ENCODE measurements at regions not wholly inside any gene's neighbourhood (a gene's known extent, or its start where the extent isn't known, plus 50 kb on each side); places are given as distances from the start of the nearest gene placed in this dataset.

DNA sequence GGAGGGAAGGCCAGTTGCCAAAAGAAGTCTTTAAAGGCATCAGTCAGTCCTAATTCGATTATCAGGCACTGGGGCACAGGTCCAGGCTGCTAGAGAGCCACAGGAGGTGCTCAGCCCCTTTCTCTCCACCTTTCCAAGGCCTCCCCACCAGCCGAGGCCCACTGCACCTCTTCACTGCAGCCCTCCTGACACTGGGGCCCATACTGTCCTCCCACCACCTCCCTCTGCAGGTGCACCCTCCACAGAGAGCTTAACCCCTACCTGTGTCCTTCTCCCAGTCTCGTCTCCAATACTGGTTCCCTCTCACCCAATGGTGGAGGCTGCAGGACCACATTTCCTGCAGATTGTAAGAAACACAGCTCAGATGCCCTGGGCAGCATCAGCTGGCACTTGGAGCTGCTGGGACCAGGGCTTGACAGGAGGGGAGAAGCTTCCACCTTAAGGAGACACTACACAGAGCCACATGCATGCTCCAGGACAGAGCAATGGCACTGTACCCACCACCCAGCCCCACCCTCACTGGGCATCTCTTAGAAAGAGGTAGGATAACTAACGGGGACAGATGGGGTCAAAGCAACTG, 81.6 kb upstream of the PRR20G start:
- Histone ChIP-seq H2AFZ (ENCODE audit: low read depth, low read length) (no peak overlapping the region), H3K36me3 (ENCODE audit: insufficient read depth, low read length) (no peaks in the 10 kb centered on the region), H3K79me2 (ENCODE audit: insufficient read depth, low read length) (no peaks in the 10 kb centered on the region), H4K20me1 (ENCODE audit: insufficient read depth, low read length) (no peaks in the 10 kb centered on the region), H3K4me1 (ENCODE audit: insufficient read depth, low read length) (no peaks in the 10 kb centered on the region), H3K27ac (ENCODE audit: low read depth, low read length) (no peak overlapping the region), H3K9ac (ENCODE audit: low read length) (no peak overlapping the region), H3K4me2 (ENCODE audit: low read length) (no peak overlapping the region), H3K9me3 (ENCODE audit: insufficient read depth, low read depth, low read length) (no peaks in the 10 kb centered on the region), H3K4me3 (ENCODE audit: insufficient read depth, low read depth, low read length) (no peak overlapping the region), H3K27me3 (ENCODE audit: insufficient read depth, low read length) (peaks cover 8% of the 10 kb centered on the region)
- H3K36me3 Mint-ChIP-seq (ENCODE audit: low read depth, unreplicated experiment) = peaks cover 2% of the 10 kb centered on the region
- H3K4me3 Mint-ChIP-seq (ENCODE audit: unreplicated experiment) = no peak overlapping the region
- no peaks in the 10 kb centered on the region for H3K9me3 Mint-ChIP-seq (ENCODE audit: unreplicated experiment)
- DNase-seq (ENCODE audit: low read depth) (no peak), FAIRE-seq (no peak)
- H3K4me1 Mint-ChIP-seq (ENCODE audit: low read depth, unreplicated experiment) = no peaks in the 10 kb centered on the region
- H3K27me3 Mint-ChIP-seq (ENCODE audit: low read depth, unreplicated experiment) = peaks cover 55% of the 10 kb centered on the region
- H3K27ac Mint-ChIP-seq (ENCODE audit: unreplicated experiment) = no peak overlapping the region
- no peak for TF ChIP-seq EZH2 (IDR thresholded peaks at IDR 0.05; ENCODE audit: insufficient read depth, low read length)
- TF ChIP-seq, protein P1, sequence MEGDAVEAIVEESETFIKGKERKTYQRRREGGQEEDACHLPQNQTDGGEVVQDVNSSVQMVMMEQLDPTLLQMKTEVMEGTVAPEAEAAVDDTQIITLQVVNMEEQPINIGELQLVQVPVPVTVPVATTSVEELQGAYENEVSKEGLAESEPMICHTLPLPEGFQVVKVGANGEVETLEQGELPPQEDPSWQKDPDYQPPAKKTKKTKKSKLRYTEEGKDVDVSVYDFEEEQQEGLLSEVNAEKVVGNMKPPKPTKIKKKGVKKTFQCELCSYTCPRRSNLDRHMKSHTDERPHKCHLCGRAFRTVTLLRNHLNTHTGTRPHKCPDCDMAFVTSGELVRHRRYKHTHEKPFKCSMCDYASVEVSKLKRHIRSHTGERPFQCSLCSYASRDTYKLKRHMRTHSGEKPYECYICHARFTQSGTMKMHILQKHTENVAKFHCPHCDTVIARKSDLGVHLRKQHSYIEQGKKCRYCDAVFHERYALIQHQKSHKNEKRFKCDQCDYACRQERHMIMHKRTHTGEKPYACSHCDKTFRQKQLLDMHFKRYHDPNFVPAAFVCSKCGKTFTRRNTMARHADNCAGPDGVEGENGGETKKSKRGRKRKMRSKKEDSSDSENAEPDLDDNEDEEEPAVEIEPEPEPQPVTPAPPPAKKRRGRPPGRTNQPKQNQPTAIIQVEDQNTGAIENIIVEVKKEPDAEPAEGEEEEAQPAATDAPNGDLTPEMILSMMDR (IDR thresholded peaks at IDR 0.05; ENCODE audit: insufficient read depth, low read depth, low read length) = no peak

GRCh38 chr3:127368186-127369032, 80.6 kb upstream of the PRR20G start:
- DNase-seq (ENCODE audit: low read depth) (no peak), FAIRE-seq (no peak)
- no peaks in the 10 kb centered on the region for H3K36me3 ChIP-seq (ENCODE audit: insufficient read depth, low read length)
- H3K27me3 ChIP-seq (ENCODE audit: insufficient read depth, low read length) = peaks cover 6% of the 10 kb centered on the region
- Mint-ChIP-seq H3K4me1 (ENCODE audit: low read depth, unreplicated experiment) (no peaks in the 10 kb centered on the region), H3K36me3 (ENCODE audit: low read depth, unreplicated experiment) (peaks cover 2% of the 10 kb centered on the region), H3K27ac (ENCODE audit: unreplicated experiment) (no peak overlapping the region), H3K4me3 (ENCODE audit: unreplicated experiment) (no peak overlapping the region), H3K27me3 (ENCODE audit: low read depth, unreplicated experiment) (peaks cover 58% of the 10 kb centered on the region), H3K9me3 (ENCODE audit: unreplicated experiment) (no peaks in the 10 kb centered on the region)
- TF ChIP-seq, protein P1 (IDR thresholded peaks at IDR 0.05; ENCODE audit: insufficient read depth, low read depth, low read length) = no peak
- TF ChIP-seq EZH2 (IDR thresholded peaks at IDR 0.05; ENCODE audit: insufficient read depth, low read length) = no peak
- H3K79me2 ChIP-seq (ENCODE audit: insufficient read depth, low read length) = no peaks in the 10 kb centered on the region
- no peak overlapping the region for H3K4me3 ChIP-seq (ENCODE audit: insufficient read depth, low read depth, low read length)
- H3K27ac ChIP-seq (ENCODE audit: low read depth, low read length) = no peak overlapping the region
- no peaks in the 10 kb centered on the region for H4K20me1 ChIP-seq (ENCODE audit: insufficient read depth, low read length)
- H3K4me2 ChIP-seq (ENCODE audit: low read length) = no peak overlapping the region
- no peak overlapping the region for H3K9ac ChIP-seq (ENCODE audit: low read length)
- no peak overlapping the region for H2AFZ ChIP-seq (ENCODE audit: low read depth, low read length)
- H3K9me3 ChIP-seq (ENCODE audit: insufficient read depth, low read depth, low read length) = no peaks in the 10 kb centered on the region
- no peaks in the 10 kb centered on the region for H3K4me1 ChIP-seq (ENCODE audit: insufficient read depth, low read length)

DNA sequence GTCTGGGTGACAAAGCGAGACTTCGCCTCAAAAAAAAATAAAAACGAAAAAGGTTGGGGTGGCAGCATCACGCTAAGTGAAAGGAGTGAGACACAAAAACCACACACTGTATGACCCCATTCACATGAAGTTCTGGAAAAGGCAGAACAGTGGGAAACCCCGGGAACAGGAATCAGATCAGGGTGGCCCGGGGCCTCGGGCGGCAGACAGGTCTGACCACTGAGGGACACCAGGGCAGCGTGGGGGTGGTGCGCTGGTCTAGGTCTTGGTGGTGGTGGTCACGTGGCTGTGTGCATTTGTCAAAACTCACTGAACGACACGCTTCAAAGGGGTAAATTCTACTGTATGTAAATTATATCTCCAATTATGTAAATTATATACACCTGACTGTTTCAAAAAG, 79.7 kb upstream of the PRR20G start:
- FAIRE-seq (no peak), DNase-seq (ENCODE audit: low read depth) (no peak)
- H4K20me1 ChIP-seq (ENCODE audit: insufficient read depth, low read length) = no peaks in the 10 kb centered on the region
- H3K27me3 Mint-ChIP-seq (ENCODE audit: low read depth, unreplicated experiment) = peaks cover 59% of the 10 kb centered on the region
- H3K4me2 ChIP-seq (ENCODE audit: low read length) = no peak overlapping the region
- peaks cover 6% of the 10 kb centered on the region for H3K27me3 ChIP-seq (ENCODE audit: insufficient read depth, low read length)
- H3K27ac Mint-ChIP-seq (ENCODE audit: unreplicated experiment) = no peak overlapping the region
- TF ChIP-seq EZH2 (IDR thresholded peaks at IDR 0.05; ENCODE audit: insufficient read depth, low read length) = no peak
- TF ChIP-seq, protein P1 (IDR thresholded peaks at IDR 0.05; ENCODE audit: insufficient read depth, low read depth, low read length) = no peak
- H2AFZ ChIP-seq (ENCODE audit: low read depth, low read length) = no peak overlapping the region
- H3K4me3 ChIP-seq (ENCODE audit: insufficient read depth, low read depth, low read length) = no peak overlapping the region
- no peaks in the 10 kb centered on the region for H3K79me2 ChIP-seq (ENCODE audit: insufficient read depth, low read length)
- H3K4me1 Mint-ChIP-seq (ENCODE audit: low read depth, unreplicated experiment) = no peaks in the 10 kb centered on the region
- H3K27ac ChIP-seq (ENCODE audit: low read depth, low read length) = no peak overlapping the region
- H3K36me3 ChIP-seq (ENCODE audit: insufficient read depth, low read length) = no peaks in the 10 kb centered on the region
- no peak overlapping the region for H3K4me3 Mint-ChIP-seq (ENCODE audit: unreplicated experiment)
- no peaks in the 10 kb centered on the region for H3K9me3 Mint-ChIP-seq (ENCODE audit: unreplicated experiment)
- no peak overlapping the region for H3K9ac ChIP-seq (ENCODE audit: low read length)
- no peaks in the 10 kb centered on the region for H3K9me3 ChIP-seq (ENCODE audit: insufficient read depth, low read depth, low read length)
- H3K36me3 Mint-ChIP-seq (ENCODE audit: low read depth, unreplicated experiment) = peaks cover 2% of the 10 kb centered on the region
- no peaks in the 10 kb centered on the region for H3K4me1 ChIP-seq (ENCODE audit: insufficient read depth, low read length)
